ENCODE measurements at regions not wholly inside any gene's neighbourhood (a gene's known extent, or its start where the extent isn't known, plus 50 kb on each side); places are given as distances from the start of the nearest gene placed in this dataset.
"Not testable (repeated sequence)": the region's sequence is repeated elsewhere in the genome, so short reads cannot be mapped to it uniquely, and the experiment has no call there.

DNA sequence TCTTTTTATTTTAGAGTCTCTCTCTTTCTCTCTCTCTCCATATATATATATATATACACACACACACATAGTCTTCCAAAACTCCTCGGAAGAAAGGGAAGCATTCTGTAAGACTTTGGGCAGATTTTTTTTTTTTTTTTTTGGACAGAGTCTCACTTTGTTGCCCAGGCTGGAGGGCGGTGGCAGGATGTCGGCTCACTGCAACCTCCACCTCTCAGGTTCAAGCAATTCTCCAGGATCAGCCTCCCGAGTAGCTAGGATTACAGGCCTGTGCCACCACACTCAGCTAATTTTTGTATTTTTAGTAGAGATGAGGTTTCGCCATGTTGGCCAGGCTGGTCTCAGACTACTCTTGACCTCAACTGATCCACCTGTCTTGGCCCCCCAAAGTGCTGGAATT lies 161.4 kb downstream of the GOLGA6L6 start:
- ATAC-seq; intact Hi-C loops (cut with DNase I); DNase-seq (ENCODE audit: missing footprints): not testable (repeated sequence)

DNA sequence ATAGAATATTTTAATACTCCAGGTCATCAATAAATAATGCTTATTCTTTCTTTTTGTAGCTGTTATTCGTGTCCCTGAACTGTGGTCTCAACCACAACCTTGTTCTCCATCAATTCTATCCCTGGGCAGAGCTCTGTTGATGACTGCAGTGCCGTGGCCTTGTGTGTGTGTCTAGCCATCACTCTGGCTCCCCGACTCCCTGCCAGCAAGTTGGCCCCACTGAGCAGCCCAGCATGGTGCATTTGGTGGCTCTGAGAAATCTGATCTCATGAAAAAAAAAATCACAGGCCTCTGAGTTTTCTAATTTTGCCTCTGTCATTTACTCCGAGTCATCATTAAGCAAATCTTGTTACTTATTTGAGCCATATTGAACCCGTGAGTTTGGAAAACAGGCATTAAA lies 164.7 kb downstream of the GOLGA6L6 start:
- ATAC-seq (no peak), DNase-seq (ENCODE audit: missing footprints) (no peak)
- intact Hi-C loops (cut with DNase I) = no loop called here

DNA sequence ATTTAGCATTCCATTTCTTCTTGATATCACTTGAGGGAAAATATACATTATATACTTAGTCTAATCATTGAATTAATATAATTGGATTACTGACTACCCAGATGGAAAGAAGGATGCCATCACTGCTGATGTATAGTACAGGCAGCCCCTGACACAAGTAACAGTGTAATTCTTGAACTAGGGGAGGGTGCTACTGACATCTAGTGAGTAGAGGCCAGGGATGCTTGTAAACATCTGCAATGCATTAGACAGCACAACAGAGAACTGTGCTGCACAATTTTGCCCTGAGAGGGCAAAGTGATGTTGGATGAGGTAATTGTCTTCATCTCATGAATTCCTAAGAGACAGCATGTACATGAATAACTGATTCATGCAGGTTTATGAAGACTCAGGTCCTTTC lies 169.2 kb downstream of the GOLGA6L6 start:
- ATAC-seq = peak; percentile 20
- intact Hi-C loops (cut with DNase I); DNase-seq (ENCODE audit: missing footprints): not testable (repeated sequence)

DNA sequence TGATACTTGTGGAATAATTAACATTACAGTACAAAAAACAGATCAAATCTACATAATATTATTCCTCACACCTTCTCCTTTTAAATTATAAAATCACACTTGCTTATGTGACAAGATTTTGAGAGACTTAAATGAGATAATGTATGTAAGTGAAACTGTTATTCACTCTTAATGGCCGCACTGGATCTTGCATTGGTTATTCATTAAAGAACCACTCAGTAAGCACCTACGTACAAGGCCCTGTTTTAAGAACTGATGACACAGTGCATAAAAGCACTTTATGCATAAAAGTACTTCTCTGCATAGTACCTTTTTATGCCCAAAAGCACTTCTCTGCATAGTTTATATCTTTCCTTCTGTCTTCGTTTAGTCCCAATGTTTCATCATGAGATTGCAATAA lies 172.1 kb downstream of the GOLGA6L6 start:
- intact Hi-C loops (cut with DNase I) = no loop called here
- DNase-seq (ENCODE audit: missing footprints) = no peak
- no peak for ATAC-seq

DNA sequence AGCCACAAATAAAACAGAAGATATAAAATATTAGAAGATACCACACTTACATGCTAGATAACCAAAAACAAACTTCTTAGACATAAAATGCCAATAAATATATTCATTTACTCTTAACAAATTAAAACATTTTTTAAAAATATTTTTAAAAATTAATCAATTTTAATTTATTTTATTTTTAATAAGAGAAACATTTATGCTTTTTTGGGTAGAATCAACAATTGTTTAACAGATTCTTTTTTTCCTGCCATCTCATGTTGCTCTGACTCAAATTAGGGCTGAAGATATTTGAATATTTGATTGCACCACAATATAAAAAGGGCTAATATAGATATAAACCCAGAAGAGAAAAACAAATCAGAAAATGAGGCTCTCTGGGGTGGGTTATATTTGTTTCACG lies 172.6 kb downstream of the GOLGA6L6 start:
- intact Hi-C loops (cut with DNase I) = no loop called here
- ATAC-seq (no peak), DNase-seq (ENCODE audit: missing footprints) (no peak)

DNA sequence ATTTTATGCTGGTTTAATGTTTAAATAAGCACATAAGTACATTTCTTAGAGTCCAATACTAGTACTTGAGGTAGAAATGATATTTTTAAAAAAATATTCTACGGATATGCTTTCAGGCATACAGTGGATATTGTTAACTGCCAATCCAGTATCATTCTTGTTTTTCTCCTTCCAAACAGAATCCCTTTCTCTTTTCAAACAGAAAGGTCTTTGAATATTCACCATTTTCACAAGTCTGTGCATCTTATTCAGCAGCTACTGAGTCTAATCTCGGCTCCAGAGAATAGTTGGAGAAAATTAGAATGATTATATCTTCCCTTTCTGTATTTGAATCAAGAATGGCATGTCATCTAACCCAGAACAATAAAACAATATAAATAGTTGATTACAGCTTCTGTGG lies 174.5 kb downstream of the GOLGA6L6 start:
- DNase-seq (ENCODE audit: missing footprints) = no peak
- no peak for ATAC-seq
- intact Hi-C loops (cut with DNase I) = no loop called here

DNA sequence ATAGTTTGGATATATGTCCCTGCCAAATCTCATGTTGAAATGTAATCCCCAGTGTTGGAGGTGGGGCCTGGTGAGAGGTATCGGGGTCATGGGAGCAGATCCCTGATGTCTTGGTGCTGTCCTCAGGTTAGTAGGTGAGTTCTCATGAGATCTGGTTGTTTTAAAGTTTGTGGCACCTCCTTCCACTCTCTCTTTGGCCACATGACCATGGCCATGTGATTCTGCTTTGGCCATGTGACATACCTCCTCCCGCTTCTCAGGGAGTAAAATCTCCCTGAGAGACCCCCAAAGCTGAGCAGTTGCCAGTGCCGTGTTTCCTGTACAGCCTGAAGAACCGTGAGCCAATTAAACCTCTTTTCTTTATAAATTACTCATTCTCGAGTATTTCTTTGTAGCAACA lies 178.0 kb downstream of the GOLGA6L6 start:
- ATAC-seq; DNase-seq (ENCODE audit: missing footprints); intact Hi-C loops (cut with DNase I): not testable (repeated sequence)

DNA sequence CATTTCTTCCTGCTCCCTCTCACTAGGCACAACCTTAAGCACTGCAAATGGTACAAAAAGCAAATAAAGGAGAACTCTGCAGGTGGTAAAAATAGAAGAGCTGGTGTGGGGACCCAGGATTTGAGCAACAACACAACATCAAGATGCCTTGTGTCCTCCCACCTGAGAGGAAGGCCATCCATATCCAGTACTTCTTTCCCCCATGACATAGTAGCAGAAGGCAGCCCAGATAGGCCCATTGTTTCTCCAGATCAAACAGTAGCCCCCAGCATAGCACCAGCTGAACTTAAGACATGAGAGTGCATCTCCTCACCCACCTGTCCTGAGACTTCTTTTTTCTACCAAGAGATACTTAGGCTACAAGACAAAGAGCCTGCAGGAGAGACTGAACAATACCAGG lies 180.5 kb downstream of the GOLGA6L6 start:
- intact Hi-C loops (cut with DNase I) = no loop called here
- no peak for ATAC-seq
- DNase-seq (ENCODE audit: missing footprints) = no peak

DNA sequence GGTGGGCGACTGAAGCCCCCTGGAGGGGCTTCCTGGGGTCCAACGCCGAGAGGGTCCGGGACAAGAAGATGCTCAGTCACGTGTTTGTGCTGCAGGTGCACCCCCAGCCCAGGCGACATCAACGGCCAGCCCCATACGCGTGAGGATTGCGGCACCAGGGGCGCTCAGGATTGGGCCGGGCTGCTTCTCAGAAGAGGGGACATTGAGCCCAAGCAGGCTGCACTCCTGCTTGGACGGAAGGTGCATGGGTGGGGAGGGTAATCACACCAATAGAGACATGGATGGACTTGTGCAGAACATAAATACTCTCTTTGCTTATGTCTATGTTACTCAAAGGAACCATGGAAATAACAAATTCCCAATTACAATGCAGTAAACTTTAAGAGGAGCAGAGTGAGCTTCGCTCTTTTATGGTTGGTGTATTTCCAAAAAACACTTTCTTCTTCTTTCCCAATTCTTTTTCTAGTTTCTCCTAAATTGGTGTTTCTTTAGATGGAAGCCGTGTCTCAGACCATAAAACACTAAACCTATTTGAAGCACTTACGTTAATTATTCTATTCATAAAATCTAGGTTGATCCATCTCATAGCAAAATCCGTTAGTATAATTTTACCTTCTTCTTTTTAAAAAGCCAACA lies 182.7 kb downstream of the GOLGA6L6 start:
- DNase-seq (ENCODE audit: missing footprints) (no peak), ATAC-seq (no peak)
- intact Hi-C loops (cut with DNase I) = loop anchor here (5.0 kb wide), 1 partner anchor 38 kb away; no protein-coding TSS in a partner anchor

DNA sequence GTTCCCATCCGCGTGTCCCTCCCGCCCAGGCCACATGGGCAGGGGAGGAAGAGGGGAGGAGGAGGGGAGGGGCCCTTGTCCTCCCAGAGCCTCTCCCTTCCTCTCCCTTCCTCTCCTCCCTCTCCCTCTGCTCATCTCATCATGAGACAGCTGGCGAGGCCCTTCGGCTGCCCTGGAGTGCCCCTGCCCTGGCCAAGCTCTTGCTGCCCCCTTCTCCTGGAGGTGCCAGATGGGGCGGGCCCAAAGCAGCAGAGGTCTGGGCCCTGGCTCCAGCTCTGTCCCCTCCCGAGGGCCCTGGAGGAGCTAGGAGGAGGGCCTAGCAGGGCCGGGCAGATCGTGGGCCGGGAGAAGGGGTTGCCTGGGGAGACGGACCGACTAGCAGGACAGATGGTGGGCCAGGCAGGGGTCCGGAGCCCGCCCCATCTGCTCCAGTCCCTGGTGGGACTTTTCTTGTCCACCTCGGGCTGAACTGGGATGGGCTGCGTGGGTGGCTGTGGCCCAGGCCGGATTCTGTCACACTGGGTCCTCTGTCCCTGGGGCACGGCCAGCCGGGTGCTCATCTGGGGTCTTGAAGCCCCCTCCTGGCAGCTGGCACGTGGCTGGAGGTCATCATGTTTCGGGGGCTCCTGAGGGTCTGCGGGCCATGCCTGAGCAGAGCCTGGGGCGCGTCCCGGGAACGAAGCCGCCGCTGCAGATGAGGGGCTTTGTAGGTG lies 183.4 kb downstream of the GOLGA6L6 start:
- intact Hi-C loops (cut with DNase I) = loop anchor here (5.0 kb wide), 1 partner anchor 39 kb away; no protein-coding TSS in a partner anchor
- DNase-seq (ENCODE audit: missing footprints) (peak; percentile 81), ATAC-seq (peak; percentile 21)

DNA sequence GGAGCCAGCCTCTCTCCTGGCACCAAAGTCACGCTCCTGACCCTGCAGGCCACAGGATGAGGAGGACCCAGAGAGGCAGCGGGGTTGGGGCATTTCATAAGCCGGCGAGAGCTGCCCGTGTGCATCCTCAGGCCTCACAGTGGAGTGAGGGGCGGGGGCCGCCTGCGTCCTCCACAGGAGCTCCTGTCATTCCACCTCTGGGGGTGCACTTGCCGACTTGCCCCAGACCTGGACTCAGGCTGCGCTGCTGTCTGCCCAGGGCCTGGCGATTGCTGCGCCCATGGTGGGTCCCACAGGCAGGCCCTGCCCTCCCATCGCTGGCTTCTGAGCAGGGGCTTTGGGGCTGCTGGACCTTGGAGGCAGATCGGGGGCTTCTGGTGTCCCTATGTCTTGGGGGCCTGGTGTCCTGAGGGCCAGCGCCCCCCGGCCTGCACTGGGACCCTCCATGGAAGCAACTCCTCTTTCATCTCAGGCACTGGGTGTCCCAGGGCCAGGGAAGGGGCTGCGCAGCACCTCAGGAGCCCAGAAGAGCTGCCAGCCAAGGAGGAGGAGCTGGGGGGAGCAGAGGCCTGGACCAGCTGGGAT lies 184.0 kb downstream of the GOLGA6L6 start:
- intact Hi-C loops (cut with DNase I) = loop anchor here (5.0 kb wide), 1 partner anchor 40 kb away; no protein-coding TSS in a partner anchor
- ATAC-seq (peak; percentile 2), DNase-seq (ENCODE audit: missing footprints) (peak; percentile 81)

DNA sequence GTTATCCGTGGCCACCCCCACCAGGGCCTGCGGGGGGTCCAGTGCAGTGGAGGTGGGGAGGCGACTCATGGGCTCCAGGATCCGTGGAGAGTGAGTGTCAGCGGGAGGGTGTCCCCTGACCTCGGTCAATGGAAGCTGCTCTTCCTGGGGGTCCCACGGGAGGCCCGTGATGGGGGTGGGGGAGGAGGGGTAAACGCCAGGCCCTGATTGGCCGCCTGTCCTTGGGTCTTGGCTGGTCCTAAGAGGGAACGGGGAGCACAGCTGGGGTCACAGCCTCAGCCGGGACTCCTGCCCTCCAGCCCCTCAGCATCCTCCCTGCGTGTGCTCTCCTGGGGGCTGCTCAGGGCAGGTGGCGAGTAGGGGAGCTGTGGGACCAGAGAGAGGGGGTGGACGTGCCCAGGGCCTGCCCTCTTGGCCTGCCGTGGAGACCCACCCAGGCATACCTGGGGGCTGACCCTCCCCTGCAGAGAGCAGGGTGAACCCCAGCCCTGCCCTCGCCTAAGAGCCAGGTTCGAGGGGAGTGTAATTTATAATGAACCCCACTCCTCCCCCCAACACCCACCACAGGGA lies 184.6 kb downstream of the GOLGA6L6 start:
- ATAC-seq = peak; percentile 16
- no peak for DNase-seq (ENCODE audit: missing footprints)
- intact Hi-C loops (cut with DNase I) = loop anchor here (5.0 kb wide), 1 partner anchor 40 kb away; no protein-coding TSS in a partner anchor

DNA sequence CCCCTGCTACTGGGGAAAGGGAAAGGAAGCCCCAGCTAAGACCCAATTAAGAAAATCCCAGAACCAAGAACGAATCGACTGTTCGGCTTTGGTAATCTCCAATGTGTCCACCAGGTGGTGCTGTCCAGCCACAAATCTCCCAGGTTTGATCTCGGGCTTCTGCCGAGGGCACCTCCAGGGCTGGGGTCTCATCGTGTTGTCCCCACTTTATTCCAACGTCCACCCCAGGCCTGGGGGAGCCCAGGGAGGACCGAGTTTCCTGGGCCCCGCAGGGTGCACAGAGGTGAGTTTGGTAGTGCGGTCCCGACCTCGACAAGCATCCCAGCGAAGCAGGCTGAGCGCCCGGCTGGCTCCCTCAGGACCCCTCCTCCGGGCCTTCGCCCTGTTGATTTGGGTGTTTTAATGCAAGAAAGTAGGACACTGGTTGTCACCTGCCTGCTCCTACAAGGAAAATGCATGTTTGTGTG lies 185.1 kb downstream of the GOLGA6L6 start:
- ATAC-seq = peak; percentile 32
- DNase-seq (ENCODE audit: missing footprints) = peak; percentile 81
- intact Hi-C loops (cut with DNase I) = loop anchor here (5.0 kb wide), 1 partner anchor 41 kb away; no protein-coding TSS in a partner anchor

DNA sequence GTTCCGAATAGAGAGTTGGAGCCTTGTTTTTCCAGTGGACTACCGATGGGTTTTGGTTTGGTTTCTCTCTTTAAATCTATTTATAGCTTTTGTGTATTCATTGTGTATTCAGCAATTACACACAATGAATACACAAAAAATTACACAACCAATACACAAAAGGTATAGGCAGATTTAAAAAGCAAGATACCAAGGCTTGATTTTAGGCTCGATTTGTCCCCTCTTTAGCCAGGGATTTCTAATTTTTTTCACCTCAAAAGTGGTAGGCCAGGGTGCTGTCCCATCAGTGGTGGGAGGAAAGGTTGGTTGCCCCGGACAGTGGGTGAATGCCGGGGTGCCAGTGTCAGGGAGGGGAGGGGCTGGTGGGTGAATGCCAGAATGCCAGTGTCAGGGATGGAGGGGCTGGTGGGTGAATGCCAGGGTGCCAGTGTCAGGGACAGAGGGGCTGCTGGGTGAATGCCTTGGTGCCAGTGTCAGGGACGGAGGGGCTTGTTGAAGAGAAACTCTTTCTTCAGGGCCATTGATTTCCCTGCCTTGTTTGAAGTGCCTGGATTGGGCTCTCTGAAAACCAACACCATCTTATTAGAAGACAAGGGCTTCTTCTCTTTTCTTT lies 186.2 kb downstream of the GOLGA6L6 start:
- intact Hi-C loops (cut with DNase I) = loop anchor here (5.0 kb wide), 1 partner anchor 42 kb away; no protein-coding TSS in a partner anchor
- ATAC-seq (no peak), DNase-seq (ENCODE audit: missing footprints) (no peak)

DNA sequence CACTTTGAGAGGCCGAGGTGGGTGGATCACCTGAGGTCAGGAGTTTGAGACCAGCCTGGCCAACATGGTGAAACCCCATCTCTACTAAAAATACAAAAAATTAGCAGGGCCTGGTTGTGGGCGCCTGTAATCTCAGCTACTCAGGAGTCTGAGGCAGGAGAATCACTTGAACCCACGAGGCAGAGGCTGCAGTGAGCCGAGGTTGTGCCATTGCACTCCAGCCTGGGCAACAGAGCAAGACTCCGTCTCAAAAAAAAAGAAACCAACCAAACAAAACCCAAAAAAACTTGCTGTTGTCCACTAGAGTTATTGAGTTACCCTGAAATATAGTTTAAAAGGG lies 186.7 kb downstream of the GOLGA6L6 start:
- ATAC-seq; DNase-seq (ENCODE audit: missing footprints): not testable (repeated sequence)
- intact Hi-C loops (cut with DNase I) = loop anchor here (5.0 kb wide), 1 partner anchor 42 kb away; no protein-coding TSS in a partner anchor

DNA sequence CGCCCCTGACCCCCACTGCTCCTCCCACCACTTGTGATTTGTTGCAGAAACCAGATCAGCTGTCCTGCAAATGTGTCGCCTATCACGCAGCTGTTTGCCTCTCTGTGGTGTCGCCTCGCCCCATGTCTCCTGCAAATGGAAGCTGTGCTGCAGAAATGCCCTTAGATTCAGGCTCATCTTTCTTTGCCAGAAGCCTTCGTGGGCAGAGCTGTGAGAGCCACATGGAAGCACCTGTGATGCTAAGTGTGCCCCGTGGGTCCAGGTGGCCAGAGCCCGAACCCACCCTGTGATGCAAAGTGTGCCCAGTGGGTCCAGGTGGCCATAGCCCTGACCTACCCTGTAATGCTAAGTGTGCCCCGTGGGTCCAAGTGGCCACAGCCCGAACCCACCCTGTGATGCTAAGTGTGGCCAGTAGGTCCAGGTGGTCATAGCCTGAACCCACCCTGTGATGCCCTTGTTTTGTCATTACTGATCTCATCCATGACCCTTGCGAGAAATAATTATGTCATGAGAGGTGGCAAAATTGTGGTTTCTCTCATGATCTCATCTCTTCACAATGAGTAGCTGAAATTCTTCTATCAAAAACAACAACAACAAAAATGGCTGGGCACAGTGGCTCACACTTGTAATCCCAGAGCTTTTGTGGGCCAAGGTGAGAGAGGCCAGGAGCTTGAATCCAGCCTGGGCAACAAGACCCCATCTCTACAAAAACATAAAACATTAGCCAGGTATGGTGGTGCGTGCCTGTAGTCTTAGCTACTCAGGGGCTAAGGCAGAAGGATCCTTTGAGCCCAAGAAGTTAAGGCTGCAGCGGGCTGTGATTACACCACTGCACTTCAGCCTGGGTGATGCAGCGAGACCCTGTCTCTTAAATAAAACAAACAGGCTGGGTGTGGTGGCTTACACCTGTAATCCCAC lies 187.4 kb downstream of the GOLGA6L6 start:
- DNase-seq (ENCODE audit: missing footprints) (peak; percentile 71), ATAC-seq (no peak)
- intact Hi-C loops (cut with DNase I) = no loop called here

DNA sequence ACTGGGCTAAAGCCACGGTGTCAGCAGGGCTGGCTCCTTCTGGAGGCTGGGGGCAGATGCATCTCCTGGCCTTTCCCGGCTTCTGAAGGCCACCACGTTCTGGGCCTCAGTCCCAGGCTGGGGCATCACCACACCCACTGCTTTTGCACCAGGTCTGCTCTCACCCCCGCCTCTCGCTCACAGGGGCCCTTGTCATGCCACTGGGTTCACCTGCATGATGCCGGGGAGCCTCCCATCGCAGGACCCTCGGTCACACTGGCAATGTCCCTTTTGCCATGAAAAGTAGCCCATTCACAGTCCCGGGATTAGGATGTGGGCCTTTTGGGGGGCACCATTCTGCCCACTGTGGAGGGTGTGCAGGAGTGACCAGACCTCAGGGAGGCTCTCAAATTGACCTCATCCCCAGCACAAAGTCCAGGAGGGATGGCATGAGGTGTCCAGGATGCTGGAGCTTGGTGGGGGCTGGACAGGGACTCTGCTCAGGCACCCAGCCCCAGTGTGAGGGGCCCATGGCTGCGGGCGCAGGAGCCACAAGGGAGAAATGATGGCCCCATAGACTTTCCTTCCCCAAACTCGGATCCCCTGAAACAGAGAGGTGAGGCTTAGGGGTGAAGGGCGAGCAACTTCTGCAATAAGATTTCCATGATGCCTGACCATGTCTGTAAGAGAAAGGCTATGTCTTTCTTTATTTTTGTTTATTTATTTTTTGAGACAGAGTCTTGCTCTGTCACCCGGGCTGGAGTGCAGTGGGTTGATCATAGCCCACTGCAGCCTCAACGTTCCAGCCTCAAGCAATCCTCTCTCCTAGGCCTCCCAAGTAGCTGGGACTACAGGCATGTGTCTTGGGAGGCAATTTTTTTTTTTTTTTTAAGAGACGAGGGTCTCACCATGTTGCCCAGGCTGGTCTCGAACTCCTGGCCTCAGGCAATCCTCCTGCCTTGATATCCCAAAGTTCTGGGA lies 189.1 kb downstream of the GOLGA6L6 start:
- DNase-seq (ENCODE audit: missing footprints) = peak; percentile 70
- intact Hi-C loops (cut with DNase I) = no loop called here

More for the DNA sequence above, 189.1 kb downstream of the GOLGA6L6 start:
- ATAC-seq = no peak
